8988T (cell line): ENCODE measurements at regions not wholly inside any gene's neighbourhood (a gene's known extent, or its start where the extent isn't known, plus 50 kb on each side); places are given as distances from the start of the nearest gene placed in this dataset.
"Not testable (repeated sequence)": the region's sequence is repeated elsewhere in the genome, so short reads cannot be mapped to it uniquely, and the experiment has no call there.

ENCODE experiments used
- DNase-seq: peaks from one replicate; pipeline ENCODE4 v3.0.0; 2011

DNA sequence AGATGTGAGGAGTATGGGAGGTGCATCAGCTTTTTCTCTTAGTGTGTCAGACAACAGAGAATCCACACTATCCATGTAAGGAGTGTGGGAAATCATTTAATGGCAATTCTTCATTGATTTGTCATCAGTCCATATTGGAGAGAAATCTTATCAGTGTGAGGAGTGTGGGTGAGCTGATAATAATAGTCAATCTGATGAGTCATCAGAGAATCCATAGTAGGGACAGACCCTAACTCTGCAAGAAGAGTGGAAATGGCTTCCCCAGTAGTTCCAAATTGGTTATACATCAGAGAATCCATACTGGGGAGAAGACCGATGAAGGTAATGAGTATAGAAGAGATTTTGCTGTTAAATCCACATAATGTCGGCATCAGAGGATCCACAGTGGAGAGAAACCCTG lies 150.5 kb upstream of the THUMPD2 start:
- no peak for DNase-seq

DNA sequence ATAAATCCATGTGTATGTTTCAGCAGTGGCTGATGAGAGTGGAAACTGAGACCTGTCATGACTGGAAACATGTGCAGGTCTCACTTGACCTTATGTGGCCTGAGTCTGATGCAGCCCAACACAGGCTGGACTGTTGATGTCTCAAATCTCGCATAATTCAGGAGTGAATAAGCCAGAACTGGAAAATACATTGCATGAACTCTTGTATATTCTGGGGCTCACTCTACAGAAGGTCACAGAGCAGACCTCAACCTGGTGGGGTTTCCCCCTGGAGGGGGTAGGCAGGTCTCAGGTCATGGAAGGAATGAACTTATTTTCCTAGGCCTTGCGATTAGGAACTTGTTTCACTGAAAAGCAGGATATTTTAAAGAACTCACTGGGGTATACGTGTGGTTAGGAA lies 146.3 kb upstream of the THUMPD2 start:
- no peak for DNase-seq

DNA sequence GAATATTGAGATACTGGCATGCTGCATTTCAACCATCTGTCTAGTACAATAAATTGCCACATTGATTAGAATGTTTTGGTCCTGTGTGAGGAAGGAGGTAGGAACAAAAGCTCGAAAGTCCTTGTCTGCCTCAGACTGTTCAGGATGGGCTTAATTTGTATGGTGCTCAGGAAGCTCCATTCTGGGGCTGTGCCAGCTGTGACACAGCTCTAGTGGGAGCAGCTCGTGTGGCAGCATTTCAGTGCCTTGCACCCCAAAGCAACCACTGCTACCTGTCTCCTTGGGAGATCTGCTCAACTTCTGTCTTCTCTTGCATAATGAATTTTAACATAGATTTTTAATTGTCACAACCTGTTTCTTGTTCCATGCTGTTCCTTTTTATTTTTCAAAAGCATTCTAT lies 144.4 kb upstream of the THUMPD2 start:
- no peak for DNase-seq

DNA sequence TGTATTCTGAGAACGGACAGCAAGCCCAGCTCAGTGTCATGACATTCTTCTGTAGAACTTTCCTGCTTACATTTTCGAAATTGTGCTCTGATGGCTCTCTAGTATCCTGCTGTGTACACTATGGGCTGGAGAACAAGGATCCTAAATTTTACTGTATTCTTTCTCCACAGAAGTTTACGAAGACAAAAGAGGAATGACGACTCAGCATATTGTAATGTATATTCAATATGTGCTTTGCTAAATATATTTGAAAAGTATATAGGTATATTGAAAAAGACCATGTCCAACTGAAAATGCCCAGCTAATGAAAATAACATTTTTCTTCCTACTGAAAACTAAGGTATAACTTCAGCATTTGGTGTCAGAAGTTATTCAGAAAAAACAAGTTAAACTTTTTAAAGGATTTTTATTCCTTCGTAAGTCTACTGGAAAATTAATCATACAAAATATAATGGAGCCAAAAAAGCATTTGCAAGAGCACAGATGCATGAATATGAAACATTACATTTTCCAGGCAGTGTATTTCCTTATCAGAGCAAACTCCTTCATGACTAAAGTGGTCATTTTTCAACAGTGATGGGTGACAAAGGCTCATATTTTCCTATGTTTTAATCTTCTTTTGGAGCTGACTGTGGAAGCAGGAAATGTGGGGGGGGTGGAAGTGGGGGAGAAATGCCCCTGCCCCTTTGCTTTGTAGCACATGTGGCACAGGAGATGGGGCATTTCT lies 143.8 kb upstream of the THUMPD2 start:
- DNase-seq: no peak

DNA sequence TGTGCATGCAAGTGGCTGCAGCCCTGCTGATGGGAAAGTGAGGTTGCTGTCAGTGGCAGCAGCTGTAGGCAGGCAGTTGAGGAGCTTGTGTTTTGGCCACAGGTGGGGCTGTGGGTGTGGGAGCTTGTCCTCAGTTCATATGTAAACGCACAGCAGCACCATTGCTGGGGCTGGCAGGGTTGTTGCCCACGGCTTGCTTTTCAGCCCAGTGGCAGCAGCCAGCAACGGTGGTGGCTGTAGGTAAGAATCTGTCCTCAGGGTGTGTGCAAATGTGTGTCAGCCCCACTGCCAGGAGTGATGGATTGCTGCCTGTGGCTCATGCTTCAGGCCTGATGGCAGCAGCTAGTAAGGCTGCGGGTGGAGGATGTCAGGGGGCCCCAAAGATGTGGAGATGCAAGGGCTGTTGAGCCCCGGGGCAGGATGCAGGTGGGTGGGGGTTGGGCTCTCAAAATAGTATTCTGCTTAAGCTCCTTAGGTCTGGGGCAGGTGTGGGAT lies 141.3 kb upstream of the THUMPD2 start:
- DNase-seq: no peak

DNA sequence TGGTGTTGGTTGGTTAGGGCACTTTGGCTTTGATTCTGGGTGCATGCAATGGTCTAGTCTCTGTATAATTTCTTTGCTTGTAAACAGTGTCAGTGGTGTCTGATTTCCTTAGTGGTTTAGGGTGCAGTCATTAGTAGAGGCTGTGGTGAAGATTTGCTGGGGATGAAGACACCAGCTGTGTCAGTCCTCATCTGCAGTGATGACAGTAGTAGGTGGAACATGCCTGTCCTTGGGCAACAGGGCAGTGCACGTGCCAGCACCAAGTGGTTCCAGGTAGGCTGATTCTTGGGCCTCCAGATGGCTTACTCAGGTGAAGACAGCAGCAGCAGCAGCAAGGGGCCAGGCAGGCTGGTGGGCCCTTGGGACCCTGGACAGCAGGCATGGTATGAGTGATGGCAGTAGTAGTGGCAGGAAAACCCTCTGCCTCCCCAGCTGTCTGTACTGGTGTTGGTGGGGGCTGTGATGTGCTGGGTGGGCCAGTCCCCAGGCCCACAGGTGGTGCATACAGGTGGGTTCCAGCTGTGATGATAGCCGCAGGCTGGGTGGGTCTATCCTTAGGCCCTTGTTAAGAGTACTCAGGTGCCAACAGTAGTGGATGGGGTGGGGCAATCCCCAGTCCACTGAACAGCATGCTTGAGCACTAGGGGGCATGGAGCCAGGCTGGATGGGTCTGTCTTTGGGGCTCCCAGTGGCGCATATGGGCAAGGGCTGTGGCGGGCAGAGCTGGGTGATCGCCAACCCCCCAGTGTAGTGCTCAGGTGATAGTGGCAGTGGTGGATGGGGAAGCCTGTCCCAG lies 140.7 kb upstream of the THUMPD2 start:
- no peak for DNase-seq

DNA sequence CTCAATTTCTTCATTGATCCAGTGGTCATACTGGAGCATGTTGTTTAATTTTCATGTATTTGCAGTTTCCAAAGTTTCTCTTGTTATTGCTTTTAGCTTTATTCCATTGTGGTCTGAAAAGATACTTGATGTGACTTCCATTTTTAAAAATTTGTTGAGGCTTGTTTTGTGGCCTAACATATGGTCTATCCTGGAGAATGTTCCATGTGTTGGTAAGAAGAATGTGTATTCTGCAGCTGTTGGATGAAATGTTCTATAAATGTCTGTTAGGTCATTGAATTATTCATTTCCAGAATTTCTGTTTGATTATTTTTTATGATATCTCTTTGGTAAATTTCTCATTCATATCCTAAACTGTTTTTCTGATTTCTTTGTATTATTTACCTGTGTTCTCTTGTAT lies 139.8 kb upstream of the THUMPD2 start:
- DNase-seq: no peak

DNA sequence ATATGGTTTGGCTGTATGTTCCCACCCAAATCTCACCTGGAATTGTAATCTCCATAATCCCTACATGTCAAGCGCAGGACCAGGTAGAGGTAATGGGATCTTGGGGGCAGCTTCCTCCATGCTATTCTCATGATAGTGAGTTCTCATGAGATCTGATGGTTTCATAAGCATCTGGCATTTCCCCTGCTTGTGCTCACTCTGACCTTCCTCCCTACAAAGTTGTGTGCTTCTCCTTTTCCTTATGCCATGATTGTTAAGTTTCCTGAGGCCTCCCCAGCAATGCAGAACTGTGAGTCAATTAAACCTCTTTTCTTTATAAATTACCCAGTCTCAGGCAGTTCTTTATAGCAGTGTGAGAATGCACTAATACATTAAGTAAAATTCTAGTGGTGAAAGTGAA lies 138.3 kb upstream of the THUMPD2 start:
- DNase-seq: not testable (repeated sequence)

DNA sequence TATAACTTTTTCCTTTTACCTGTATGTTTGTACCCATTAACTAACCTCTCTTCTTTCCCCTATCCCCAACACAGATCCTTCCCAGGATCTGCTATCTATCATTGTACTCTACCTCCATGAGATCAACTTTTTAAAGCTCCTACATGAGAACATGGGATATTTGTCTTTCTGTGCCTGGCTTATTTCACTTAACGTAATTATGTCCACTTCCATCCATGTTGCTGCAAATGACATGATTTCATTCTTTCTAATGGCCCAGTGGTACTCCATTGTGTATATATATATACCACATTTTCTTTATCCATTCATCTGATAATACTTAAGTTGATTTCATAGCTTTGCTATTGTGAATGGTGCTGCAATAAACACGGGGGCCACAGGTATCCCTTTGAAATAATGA lies 135.9 kb upstream of the THUMPD2 start:
- no peak for DNase-seq

DNA sequence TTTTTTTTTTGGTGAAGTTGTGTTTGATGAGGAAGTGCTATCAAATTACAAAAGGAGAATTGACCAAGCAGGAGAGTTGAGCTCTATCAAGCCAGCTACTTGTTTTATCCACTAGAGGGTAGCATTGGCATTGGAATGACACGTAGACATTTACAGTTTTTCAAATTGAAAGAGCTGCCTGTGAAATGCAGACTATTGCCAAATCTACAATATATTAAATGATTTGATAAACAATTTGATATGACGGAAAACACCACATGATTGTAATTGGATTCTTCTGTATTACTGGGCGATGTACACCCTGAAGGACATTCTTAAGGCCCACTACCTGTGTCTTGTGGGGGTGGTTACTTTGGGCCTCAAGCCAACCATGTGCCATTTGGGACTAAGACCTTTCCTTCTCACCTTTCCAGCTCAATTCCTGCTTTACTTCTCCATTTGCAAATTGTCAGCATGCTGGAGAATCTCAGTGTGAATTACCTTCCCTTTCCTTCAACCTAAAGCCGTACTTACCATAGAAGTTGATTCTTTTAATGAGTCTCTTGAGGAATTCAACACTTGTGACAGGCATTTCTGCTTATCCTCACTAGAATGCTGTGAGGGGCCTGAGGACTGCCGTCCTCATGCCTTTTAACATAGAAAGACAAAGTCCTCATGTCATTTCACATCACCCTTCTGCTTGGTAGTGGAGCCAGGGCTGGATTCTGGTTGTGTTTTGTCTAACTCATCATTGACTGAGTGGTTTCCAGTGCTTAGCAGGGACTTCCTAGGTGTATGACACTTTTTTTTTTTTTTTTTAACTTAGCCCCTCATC lies 134.8 kb upstream of the THUMPD2 start:
- DNase-seq: no peak

DNA sequence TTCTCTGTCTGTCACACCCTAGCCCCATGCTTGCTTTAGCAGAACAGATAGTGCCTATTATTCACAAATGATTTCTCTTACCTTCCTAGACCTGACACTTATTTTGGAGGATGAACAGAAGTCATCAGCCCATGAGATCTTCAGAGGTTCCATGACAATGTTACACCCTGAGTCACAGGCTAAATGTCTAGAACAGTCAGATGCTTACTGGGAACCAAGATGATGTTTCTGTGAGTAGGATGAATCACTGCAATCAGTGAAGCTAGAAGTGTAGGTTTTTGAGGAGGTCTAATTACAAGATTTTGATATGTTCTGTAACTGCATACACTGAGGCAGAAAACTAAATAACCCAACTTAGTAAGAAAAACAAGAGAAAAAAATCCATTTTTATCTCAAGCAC lies 123.0 kb upstream of the THUMPD2 start:
- DNase-seq: no peak

DNA sequence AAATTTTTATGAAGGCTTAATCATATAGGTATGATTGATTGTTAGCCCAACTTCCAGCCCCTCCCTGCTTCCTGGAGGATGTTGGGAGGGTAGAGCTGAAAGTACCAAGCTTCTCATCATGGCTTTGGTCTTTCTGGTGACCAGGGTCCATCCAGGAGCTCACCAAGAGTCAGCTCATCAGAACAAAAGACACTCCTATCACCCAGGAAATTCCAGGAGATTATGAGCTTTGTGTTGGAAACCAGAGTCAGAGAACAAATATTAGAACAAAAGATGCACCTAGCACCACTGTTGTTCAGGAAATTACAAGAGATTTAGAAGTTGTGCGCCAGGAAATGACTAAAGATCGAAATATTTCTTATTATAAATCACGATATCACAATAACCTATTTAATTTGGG lies 119.9 kb upstream of the THUMPD2 start:
- DNase-seq: no peak

DNA sequence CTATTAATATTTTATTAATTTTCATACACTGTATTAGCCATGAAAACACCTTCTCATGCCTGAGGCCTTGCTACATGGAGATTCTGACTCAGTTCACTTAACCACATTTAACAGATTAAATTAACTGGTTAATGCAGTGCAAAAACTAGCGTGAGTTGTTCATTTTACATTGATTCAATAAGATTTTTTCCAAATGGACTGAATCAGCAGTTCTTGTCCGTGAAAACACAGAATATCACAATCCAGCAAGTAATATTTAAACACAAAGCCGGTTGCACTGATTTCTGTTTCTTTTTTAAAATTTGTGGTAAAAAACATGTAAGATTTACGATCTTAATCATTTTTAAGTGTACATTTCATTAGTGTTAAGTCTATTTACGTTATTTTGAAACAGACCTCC lies 118.2 kb upstream of the THUMPD2 start:
- no peak for DNase-seq

DNA sequence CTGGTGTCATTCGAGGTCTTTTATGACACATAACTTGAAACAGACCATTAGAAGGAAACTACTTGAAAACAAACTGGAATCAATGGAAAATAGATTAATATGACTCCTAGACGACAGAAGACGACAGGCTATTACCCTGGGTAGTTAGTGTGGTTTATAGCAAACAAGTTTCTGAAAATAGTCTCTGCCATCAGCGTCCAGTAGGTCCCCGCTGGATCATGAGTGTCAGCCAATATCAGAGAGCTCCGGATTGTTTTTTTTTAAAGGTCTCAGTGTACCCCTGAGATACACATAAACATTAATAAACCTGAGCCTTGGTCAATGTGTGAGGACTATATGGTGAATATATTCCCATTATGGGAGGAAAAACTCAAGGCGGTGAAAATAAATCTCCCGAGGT lies 115.0 kb upstream of the THUMPD2 start:
- DNase-seq: no peak

DNA sequence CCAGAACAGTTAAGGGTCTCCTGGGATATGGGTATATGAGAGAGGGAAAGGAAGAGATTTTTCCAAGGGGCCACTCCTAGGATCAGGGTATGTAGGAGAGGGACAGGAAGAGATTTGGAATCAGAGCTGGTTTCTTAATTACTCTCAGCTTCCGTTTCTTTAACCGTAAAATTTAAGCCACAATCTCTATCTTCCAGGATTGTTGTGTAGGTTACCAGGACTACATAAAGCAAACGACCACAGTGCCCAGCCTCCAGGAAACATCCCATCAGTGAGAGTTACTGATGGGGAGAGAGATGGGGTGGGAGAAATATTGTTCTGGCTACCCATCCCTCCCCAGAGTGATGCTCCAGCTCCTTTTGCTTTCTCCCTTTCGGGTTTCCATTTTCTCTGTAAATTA lies 114.6 kb upstream of the THUMPD2 start:
- no peak for DNase-seq

DNA sequence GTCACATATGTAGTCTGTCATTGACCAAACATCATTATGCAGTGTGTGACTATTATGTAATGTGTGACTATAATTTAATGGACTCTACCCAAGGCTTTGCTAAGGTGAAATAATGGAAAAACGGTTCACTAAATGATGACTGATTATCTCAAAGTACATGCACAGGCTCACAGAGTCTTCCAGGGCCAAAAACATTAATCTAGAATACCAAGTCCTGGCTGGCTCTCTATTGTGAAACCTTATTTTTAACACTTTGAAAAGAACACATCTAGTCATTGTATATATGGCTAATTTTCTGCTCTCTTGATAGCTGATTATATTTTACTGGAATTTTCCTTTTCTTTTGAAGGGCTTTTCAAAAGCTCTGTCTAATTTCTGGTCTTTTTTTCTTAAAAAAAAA lies 102.9 kb upstream of the THUMPD2 start:
- no peak for DNase-seq

DNA sequence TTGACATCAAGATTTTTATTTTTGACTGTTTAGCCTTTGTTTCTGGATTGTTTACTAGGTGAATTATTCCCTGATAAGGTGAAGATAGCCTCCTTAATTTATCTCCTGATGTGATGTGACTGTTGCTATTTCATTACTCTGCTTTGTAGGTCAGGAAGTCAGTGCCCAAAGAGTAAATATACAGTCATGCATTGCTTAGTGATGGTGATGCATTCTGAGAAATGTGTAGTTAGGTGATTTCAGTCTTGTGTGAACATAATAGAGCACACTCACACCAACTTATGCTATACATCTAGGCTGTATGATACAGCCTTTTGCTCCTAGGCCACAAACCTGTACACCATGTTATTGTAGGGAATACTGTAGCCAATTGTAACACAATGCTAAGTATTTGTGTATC lies 102.4 kb upstream of the THUMPD2 start:
- DNase-seq: no peak

DNA sequence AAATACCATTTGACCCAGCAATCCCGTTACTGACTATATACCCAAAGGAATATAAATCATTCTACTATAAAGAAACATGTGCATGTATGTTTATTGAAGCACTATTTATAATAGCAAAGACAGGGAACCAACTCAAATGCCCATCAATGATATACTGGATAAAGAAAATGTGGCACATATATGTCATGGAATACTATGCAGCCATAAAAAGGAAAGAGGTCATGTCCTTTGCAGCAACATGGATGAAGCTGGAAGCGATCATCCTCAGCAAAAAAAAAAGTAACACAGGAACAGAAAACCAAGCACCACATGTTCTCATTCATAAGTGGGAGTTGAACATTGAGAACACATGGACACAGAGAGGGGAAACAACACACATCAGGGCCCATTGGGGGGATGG lies 99.9 kb upstream of the THUMPD2 start:
- not testable (repeated sequence) for DNase-seq

DNA sequence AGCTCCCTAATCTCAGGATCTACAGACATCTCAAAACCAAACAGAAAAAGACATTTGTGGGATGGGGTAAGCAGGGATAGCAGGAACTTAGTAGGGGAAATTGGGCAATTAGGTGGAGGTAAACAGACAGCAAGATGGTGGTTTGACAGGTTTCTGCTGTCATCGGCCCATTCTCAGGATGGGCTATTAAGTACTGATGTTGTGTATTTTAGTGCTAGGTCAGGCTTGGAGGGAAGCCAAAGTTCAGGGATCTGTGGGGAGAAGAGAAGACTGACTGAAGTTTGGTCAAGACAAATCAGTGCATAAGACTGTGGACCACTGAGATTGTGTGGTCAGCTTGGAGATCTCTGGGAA lies 96.8 kb upstream of the THUMPD2 start:
- DNase-seq: no peak

DNA sequence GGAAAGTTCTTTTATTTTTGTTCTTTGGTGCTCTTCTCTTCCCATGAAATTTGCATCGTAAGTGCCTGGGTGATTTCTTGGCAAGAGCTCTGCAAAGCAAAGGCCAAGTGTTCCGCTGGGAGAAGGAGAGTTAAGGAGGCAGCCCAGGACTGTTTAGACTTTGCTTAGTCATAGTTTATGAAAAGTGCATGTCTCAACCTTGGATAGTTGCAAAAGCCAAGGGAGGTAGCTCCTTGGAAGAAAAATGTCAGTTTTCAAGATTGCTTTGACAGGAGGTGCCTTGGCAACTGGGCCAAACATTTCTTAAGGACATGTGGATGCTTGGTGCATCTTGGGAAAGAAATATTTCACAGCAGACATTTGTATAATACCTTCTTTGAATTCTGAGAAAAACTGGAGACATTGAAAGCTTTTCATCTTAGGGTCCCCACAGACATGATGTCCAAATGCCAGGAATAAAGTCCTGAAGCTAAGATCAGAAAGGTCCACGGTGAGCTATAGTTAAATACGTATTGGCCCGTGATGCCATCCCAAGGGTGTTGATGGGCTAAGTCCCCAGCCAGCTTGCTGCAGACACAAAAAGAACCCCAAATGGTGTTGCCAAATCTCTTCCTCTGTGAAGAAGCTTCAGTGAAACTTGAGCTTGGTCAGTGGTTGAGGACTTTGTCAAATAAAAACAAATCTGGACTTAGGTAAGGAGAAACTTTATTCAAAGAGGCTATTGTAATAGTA lies 96.3 kb upstream of the THUMPD2 start:
- DNase-seq: no peak

DNA sequence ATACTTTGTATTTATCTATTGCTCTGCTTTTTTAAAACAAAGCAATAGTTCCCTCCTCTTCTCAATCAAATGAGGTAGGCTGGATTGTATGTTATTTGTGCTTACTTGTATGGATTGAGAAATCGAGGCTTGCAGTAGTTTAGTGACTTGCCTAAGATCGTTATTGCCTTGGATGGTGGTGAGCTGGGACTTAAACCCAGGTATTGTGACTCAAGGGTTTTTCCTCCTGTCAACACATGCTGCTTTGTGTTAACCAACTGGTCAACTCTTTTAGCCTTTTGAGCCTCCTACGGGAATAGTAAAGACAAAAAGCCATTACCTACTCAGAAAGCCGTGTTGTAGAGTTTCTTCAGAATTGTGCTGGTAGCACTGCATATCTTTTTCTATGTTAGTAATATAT lies 95.2 kb upstream of the THUMPD2 start:
- DNase-seq: no peak

DNA sequence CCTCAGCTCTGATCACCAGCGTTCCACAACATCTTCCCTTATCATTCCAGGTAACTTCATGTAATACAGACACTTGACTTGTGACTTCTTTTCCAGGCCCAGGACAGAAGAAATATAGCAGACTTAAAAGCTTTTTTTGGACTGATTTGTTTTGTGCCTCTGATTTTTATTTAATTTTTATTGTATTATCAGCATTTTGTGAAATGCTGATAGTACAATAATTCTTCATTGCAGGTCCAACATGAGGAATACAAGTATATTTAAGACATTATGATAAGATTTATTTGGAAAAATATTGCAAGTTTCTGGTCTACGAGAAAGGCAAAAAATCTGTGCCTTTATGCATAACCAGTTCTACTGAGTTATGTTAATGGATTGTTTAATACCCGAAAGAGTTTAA lies 94.5 kb upstream of the THUMPD2 start:
- no peak for DNase-seq

DNA sequence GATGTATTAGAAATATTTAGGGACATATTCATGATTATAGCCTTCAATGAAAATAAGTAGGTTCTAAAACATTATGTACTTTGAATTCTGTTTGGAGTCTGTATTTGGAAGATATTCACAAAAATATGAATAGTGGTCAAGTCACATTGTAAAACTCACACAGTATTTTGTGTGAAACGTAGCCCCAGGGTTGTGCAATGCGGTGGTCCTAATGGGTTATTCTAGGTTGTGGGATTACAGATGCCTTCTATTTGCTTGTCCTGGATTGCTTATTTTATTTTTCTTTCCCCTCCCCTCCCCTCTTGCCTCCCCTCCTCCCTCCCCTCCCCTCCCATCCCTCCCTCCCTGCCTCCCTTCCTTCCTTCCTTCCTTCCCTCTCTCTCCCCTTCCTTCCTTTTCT lies 93.7 kb upstream of the THUMPD2 start:
- DNase-seq: no peak
